Kidney (tissue), 13 donors: ENCODE measurements at regions not wholly inside any gene's neighbourhood (a gene's known extent, or its start where the extent isn't known, plus 50 kb on each side); places are given as distances from the start of the nearest gene placed in this dataset.

Experiments used
- DNase-seq, 5 donors: peaks; one replicate each; pipeline ENCODE4 v3.0.0-alpha.2; 2013 to 2020
- FAIRE-seq: peaks from 2 replicates; lab custom pipeline; 2012; peaks lifted over from hg19 to GRCh38; lab: Jason Lieb, UNC
- H3K27ac ChIP-seq, 2 donors: one replicate each; pipeline ENCODE4 v1.7.0; 2013; ENCODE audit warnings: low read depth in 2 of 2, low read length in 2 of 2, inconsistent platforms in 1 of 2
- H3K27me3 ChIP-seq: one replicate; pipeline ENCODE4 v1.7.1; 2013; ENCODE audit warnings: low read length, inconsistent platforms; ENCODE audit not compliant: control insufficient read depth, insufficient read depth
- H3K36me3 ChIP-seq, 3 donors: one replicate each; pipeline versions ENCODE4 v1.7.0 to v1.7.1; 2013; ENCODE audit warnings: low read length in 3 of 3, control low read depth in 1 of 3, inconsistent platforms in 1 of 3; ENCODE audit not compliant: insufficient read depth in 3 of 3, control insufficient read depth in 2 of 3
- H3K4me1 ChIP-seq, 3 donors: one replicate each; pipeline versions ENCODE4 v1.7.0 to v1.7.1; 2013; ENCODE audit warnings: low read length in 3 of 3, inconsistent platforms in 1 of 3, low read depth in 1 of 3; ENCODE audit not compliant: control insufficient read depth in 2 of 3, insufficient read depth in 2 of 3
- H3K4me3 ChIP-seq, 3 donors: one replicate each; pipeline versions ENCODE4 v1.7.0 to v1.8.1; 2013; ENCODE audit warnings: low read length in 3 of 3, control low read depth in 1 of 3, inconsistent platforms in 1 of 3
- H3K9ac ChIP-seq, 3 donors: one replicate each; pipeline versions ENCODE4 v1.7.0 to v1.7.1; 2013; ENCODE audit warnings: low read length in 3 of 3, control low read depth in 1 of 3, inconsistent platforms in 1 of 3
- H3K9me3 ChIP-seq, 3 donors: one replicate each; pipeline versions ENCODE4 v1.7.0 to v1.7.1; 2013; ENCODE audit warnings: low read length in 3 of 3, control low read depth in 1 of 3, inconsistent platforms in 1 of 3; ENCODE audit not compliant: control insufficient read depth in 2 of 3, insufficient read depth in 1 of 3
- CTCF ChIP-seq: IDR thresholded peaks from 3 replicates; pipeline ENCODE4 v1.5.1; 2012; ENCODE audit warnings: mild to moderate bottlenecking, moderate library complexity, borderline replicate concordance; ENCODE audit not compliant: insufficient read depth; ENCODE audit errors: extremely low read depth
- intact Hi-C: fragments of 100-400 bp; cut with DNase I; formaldehyde crosslinking; loops from one replicate; pipeline ENCODE4 v1.11.1; 2022
- donor health status: control.
- donor health status: control.
- donor health status: control.
- donor health status: control.
- donor health status: control.
- donor health status: DM: yes; HTN: yes; CAD: no.
- donor health status: Normal renal cell carcinoma (clear cell type).

- no peak for FAIRE-seq
- H3K9ac ChIP-seq: no peak overlapping the region
- no peaks in the 10 kb centered on the region for H3K36me3 ChIP-seq
- H3K9me3 ChIP-seq: no peaks in the 10 kb centered on the region
- no peak overlapping the region for H3K27ac ChIP-seq
- no peak for DNase-seq
- H3K4me1 ChIP-seq: no peaks in the 10 kb centered on the region
- no peaks in the 10 kb centered on the region for H3K27me3 ChIP-seq
- TF ChIP-seq CTCF: no peak
- intact Hi-C loops: no loop called here
- no peak overlapping the region for H3K4me3 ChIP-seq
Observed at GRCh38 chr7:27351786-27352185, 109.2 kb downstream of the EVX1 start.

- TF ChIP-seq CTCF: no peak
- Histone ChIP-seq H3K36me3 (no peaks in the 10 kb centered on the region), H3K9ac (no peak overlapping the region), H3K27ac (no peak overlapping the region), H3K4me3 (no peak overlapping the region), H3K4me1 (no peaks in the 10 kb centered on the region), H3K9me3 (no peaks in the 10 kb centered on the region), H3K27me3 (no peaks in the 10 kb centered on the region)
- intact Hi-C loops: no loop called here
- no peak for FAIRE-seq
- no peak for DNase-seq
Observed at GRCh38 chr7:27359181-27360125, 116.9 kb downstream of the EVX1 start.

- no peak overlapping the region for H3K4me3 ChIP-seq
- FAIRE-seq (no peak), DNase-seq (no peak)
- H3K9ac ChIP-seq: no peak overlapping the region
- intact Hi-C loops: no loop called here
- no peak for TF ChIP-seq CTCF
- no peaks in the 10 kb centered on the region for H3K9me3 ChIP-seq
- H3K4me1 ChIP-seq: no peaks in the 10 kb centered on the region
- H3K27ac ChIP-seq: no peak overlapping the region
- H3K36me3 ChIP-seq: no peaks in the 10 kb centered on the region
- no peaks in the 10 kb centered on the region for H3K27me3 ChIP-seq
Observed at GRCh38 chr7:27361522-27361921, 118.9 kb downstream of the EVX1 start.
